Stimulated activated CD4-positive, alpha-beta T cell treated with anti-CD3 and anti-CD28 coated beads, TNF-alpha, amount 100 ng/mL, for 48 hours (primary cell): ENCODE measurements at regions not wholly inside any gene's neighbourhood (a gene's known extent, or its start where the extent isn't known, plus 50 kb on each side); places are given as distances from the start of the nearest gene placed in this dataset.

ENCODE experiments used
- DNase-seq, 3 donors: peaks; one replicate each; pipeline ENCODE4 v3.0.0-alpha.2; 2020; ENCODE audit warnings: low read depth in 3 of 3

DNA sequence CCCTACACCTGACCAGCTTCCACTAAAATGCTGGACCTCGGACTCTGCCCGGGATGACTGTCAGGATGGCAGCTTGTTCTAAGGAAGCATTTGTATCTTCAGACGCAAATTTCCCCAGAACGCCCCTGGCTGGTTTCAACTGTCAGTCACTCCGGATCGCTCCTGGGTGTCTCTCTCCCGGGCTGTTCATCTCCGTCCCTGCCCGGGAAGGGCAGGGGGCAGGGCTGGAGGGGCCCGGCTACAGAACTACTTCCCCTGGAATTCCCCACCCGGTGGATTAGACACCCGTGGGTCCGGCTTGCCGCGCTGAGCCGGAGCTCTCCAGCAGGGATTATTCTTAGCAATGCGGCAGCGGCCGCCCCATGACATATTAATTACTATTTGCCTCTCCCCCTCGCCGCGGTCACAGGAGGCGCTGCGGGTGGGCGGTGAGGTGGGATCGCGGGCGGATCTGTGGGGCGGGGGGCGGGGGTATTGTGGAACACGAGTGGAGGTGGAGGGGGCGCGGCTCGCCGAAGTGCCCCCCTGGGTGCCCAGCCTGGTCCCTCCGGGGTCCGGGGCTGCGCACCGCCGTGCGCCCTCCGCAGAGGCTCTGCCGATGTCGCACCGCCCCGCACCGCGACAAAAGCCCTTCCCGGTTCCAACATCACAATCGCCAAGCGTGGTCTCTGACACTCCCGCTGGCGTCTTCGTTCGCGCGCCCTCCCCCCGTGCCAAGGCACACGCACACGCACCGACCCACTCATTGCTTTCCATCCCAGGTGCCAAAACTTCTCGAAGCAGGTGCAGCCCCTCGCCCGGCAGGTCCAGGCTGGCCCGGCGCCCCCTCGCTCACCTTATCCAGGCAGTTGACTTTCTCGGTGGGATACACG lies 276.1 kb upstream of the NEBL start:
- no peak for DNase-seq

GRCh38 chr10:21172542-21172929 lies 275.4 kb upstream of the NEBL start:
- no peak for DNase-seq

DNA sequence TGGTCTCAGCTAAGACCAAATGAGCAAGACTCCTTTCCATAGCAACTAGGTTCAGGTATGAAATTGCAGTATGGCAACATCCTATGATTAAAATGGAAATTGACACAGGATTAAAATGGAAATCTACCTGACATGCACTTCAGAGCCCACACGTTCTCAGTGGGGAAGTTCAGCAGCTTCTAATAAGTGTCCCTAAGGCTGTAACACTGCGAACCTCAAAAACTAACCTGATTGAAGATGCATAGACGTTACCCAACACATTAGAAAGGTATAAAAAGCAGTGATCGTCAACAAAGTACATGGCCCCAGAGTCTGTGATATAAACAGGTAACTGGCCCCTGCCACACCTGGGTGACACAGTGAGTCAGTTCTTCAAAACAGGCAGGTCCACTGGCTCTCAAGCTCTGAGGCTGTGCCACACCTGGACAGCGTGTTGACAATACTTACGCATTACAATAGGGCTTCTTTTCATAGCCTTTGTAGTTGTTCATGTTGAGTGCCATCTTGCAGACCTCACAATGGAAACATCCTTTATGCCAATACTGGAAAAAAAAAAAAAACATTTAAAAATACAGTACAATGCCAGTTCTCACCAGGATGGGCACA lies 274.9 kb upstream of the NEBL start:
- no peak for DNase-seq

DNA sequence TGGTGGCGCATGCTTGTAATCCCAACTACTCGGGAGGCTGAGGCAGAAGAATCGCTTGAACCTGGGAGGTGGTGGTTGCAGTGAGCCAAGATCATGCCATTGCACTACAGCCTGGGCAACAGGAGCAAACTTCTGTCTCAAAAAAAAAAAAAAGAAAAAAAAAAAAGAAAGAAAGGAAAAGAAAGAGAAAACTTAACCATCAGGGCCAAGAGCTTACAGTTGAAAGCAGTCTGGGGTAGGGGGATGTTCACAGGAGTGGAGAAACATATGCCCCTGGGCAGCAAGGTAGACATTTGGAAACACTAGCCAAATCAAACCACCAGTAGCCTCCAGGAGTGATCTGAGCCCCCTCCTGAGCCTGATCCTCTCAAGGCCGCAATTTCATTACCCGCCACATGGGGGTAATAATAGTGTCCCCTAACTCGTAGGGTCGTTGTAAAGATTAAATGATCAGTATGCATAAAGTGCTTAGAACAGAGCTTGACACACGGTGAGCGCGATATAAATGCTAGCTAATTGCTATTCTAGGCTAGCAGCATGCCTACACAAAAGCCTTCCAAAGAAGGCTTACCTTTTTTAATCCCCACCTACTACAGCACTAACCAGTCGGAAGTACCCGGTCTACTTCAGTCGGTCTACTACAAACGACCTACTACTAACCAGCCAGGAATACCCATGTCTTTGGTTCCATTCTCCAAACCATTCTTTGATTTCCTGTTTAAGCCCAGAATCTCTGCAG lies 274.3 kb upstream of the NEBL start:
- DNase-seq: no peak

DNA sequence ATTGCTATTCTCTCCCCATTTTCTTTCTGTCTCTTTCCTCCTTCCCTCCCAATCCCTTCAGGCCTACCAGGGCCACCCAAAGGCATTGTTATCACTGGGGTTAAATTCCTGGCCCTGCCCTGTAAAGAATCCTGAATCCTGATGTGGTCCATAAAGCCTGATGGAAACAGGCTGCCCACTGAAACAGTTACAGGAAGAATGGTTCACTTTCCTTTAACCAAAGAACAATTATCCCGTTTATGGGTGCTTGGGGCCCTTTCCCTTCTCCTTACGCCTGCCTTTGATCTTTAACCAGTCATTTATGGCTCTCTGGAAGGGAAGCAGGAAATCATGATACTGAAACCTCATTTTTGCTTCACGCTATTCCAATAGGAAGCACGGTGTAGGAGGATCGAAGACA lies 273.1 kb upstream of the NEBL start:
- no peak for DNase-seq

- no peak for DNase-seq
These were observed 272.2 kb upstream of the NEBL start for GRCh38 chr10:21169271-21169670.

DNA sequence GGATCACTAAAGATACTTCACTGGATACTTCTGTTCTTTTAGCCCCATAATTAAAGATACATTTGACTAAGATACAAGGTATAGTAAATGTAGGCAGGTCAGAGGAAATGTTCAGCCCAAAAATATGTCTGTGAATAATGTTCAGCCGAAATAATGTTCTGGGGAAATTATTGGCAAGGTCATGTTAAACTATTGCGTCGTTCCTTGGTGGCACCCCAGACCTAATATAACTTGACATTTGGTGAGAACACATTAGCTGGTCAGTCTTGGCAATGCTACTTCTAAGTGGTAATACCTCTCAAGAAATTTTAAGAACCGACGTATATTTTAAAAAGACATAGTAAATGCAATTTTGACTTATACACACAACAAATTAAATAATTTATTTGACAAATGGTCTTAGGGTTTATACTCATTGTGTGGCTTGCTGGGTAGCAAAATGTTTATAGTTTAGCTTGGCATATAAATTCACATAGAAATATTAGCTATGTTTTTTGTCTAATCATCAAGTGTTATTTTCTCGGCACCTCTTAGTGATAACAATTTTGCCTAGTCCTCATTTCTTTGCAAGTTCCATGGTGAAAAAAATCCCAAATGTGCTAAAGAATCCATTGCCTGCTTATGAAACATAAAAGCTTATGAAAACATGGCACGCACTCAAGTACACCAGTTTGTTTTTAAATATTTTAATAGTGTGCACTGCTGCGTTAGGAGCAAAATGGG lies 270.3 kb upstream of the NEBL start:
- no peak for DNase-seq

- no peak for DNase-seq
These were observed 269.6 kb upstream of the NEBL start for GRCh38 chr10:21166557-21167287.

DNA sequence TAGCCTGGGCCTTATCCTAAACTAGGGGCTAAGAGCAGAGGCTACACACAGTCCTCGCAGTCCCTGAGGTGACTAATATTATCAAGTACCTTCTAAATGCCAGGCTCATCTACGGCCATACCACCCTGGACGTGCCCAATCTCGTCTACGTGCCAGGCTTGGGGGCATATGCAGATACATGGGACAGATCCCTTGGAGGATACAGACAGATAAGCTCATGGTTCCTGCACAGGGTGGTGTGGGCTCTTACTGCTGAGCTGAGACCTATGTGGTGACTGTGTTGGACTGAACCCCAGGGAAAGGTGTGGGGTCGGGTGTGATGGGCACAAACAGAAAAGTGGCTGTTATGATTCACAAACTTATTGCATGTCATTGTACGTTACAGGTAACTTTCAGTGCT lies 268.4 kb upstream of the NEBL start:
- no peak for DNase-seq

GRCh38 chr10:21164687-21165086 lies 267.6 kb upstream of the NEBL start:
- no peak for DNase-seq

DNA sequence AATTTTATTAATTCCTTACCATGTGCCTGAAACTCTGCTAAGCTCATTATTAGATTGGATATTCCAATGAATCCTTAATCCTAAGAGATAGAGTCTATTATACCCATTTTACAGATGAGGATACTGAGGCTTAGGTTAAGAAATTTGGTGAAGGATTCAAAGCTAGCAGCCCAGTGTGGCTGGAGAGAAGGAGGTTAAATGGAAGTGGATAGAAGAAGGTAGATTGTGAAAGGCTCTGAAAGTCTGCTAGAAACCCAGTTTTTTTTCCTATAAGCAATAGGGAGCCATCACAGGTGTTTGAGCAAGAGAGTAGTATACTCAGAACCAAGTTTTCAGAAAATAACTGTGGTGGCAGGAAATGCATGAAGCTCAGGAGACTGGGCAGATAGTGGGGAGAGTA lies 265.8 kb upstream of the NEBL start:
- no peak for DNase-seq

GRCh38 chr10:21161647-21162046 lies 264.5 kb upstream of the NEBL start:
- DNase-seq: no peak

DNA sequence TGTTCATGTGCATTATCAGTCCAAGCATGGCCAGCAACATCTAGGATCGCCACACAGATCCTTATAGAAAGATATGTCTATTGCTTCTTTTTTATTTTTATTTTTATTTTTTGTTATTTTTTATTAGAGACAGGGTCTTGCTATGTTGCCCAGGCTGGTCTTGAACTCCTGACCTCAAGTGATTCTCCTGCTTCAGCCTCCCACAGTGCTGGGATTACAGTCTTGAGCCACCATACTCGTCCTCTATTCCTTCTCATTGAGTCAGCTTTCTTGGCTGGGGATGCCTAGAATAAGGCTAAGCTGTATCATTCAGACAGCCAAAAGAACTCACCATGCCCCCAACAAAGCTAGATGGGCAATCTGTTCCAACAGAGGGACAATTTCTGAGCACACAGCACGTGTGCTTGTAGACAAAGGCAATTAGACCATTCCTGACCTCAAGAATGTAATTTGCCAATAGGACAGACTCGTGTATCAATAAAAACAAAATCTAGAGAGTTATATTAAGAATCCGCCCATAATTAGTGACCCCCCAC lies 264.0 kb upstream of the NEBL start:
- DNase-seq: no peak

- DNase-seq: no peak
These were observed 263.0 kb upstream of the NEBL start for GRCh38 chr10:21160116-21160515.

GRCh38 chr10:21159669-21160068 lies 262.6 kb upstream of the NEBL start:
- no peak for DNase-seq

- DNase-seq: no peak
These were observed 261.2 kb upstream of the NEBL start for GRCh38 chr10:21158301-21158700.

GRCh38 chr10:21157664-21158063 lies 260.6 kb upstream of the NEBL start:
- no peak for DNase-seq

- DNase-seq: no peak
These were observed 253.1 kb upstream of the NEBL start for GRCh38 chr10:21150166-21150565.

- DNase-seq: no peak
These were observed 249.3 kb upstream of the NEBL start for GRCh38 chr10:21146436-21146789.

GRCh38 chr10:21145751-21146435 lies 248.8 kb upstream of the NEBL start:
- no peak for DNase-seq

GRCh38 chr10:21144047-21144446 lies 246.9 kb upstream of the NEBL start:
- no peak for DNase-seq
